HEK293T (cell line): ENCODE measurements at regions not wholly inside any gene's neighbourhood (a gene's known extent, or its start where the extent isn't known, plus 50 kb on each side); places are given as distances from the start of the nearest gene placed in this dataset.

ENCODE experiments used
- CTCF ChIA-PET: fragments of 350-600 bp; formaldehyde crosslinking; extraction: SDS; loops from one replicate; lab custom pipeline; 2021; ENCODE audit warnings: antibody characterized with exemption, inconsistent platforms; lab: Yijun Ruan, JAX
- POLR2A ChIA-PET: fragments of 350-600 bp; formaldehyde crosslinking; extraction: SDS; loops from one replicate; lab custom pipeline; 2020; ENCODE audit warnings: antibody characterized with exemption, inconsistent platforms; lab: Yijun Ruan, JAX
- DNase-seq: peaks from one replicate; pipeline ENCODE4 v3.0.0; 2012; ENCODE audit warnings: mixed read lengths; ENCODE audit errors: extremely low spot score
- ARNT ChIP-seq: fragments of 450-650 bp; IDR thresholded peaks from 2 replicates; pipeline ENCODE4 v1.6.1; 2017; ENCODE audit warnings: mild to moderate bottlenecking
- BHLHE40 ChIP-seq: fragments of 450-650 bp; IDR thresholded peaks from 2 replicates; pipeline ENCODE4 v1.6.1; 2016; ENCODE audit warnings: mild to moderate bottlenecking, moderate library complexity, borderline replicate concordance
- CTBP1 ChIP-seq: fragments of 450-650 bp; IDR thresholded peaks from 2 replicates; pipeline ENCODE4 v1.6.1; 2016; ENCODE audit warnings: borderline replicate concordance
- ELF4 ChIP-seq: fragments of 450-650 bp; IDR thresholded peaks from 2 replicates; pipeline ENCODE4 v1.6.1; 2017; ENCODE audit warnings: antibody characterized with exemption
- FOXA1 ChIP-seq: fragments of 450-650 bp; IDR thresholded peaks from 2 replicates; pipeline ENCODE4 v1.6.1; 2016; ENCODE audit warnings: mild to moderate bottlenecking
- FOXK2 ChIP-seq: fragments of 450-650 bp; IDR thresholded peaks from 2 replicates; pipeline ENCODE4 v1.6.1; 2016; ENCODE audit warnings: mild to moderate bottlenecking
- FOXM1 ChIP-seq: fragments of 450-650 bp; IDR thresholded peaks from 2 replicates; pipeline ENCODE4 v1.6.1; 2017; ENCODE audit warnings: mild to moderate bottlenecking, borderline replicate concordance
- HDGF ChIP-seq: fragments of 450-650 bp; IDR thresholded peaks from 2 replicates; pipeline ENCODE4 v1.6.1; 2017; ENCODE audit warnings: antibody characterized with exemption, borderline replicate concordance
- L3MBTL2 ChIP-seq: fragments of 450-650 bp; conservative IDR thresholded peaks from 2 replicates; pipeline ENCODE4 v1.6.1; 2016; ENCODE audit warnings: mild to moderate bottlenecking
- LEF1 ChIP-seq: fragments of 450-650 bp; IDR thresholded peaks from 2 replicates; pipeline ENCODE4 v1.6.1; 2017; ENCODE audit warnings: mild to moderate bottlenecking, borderline replicate concordance
- NFRKB ChIP-seq: fragments of 450-650 bp; IDR thresholded peaks from 2 replicates; pipeline ENCODE4 v1.6.1; 2016; ENCODE audit warnings: mild to moderate bottlenecking, moderate library complexity
- PKNOX1 ChIP-seq: fragments of 450-650 bp; IDR thresholded peaks from 2 replicates; pipeline ENCODE4 v1.6.1; 2016
- SP1 ChIP-seq: fragments of 450-650 bp; IDR thresholded peaks from 2 replicates; pipeline ENCODE4 v1.6.1; 2017
- SUZ12 ChIP-seq: fragments of 450-650 bp; IDR thresholded peaks from 2 replicates; pipeline ENCODE4 v1.6.1; 2016; ENCODE audit warnings: mild to moderate bottlenecking
- TARDBP ChIP-seq: fragments of 450-650 bp; IDR thresholded peaks from 2 replicates; pipeline ENCODE4 v1.6.1; 2016
- ZNF384 ChIP-seq: fragments of 450-650 bp; IDR thresholded peaks from 2 replicates; pipeline ENCODE4 v1.6.1; 2016

- ChIA-PET POLR2A (no interaction called here), CTCF (no interaction called here)
- TF ChIP-seq PKNOX1: no peak
- TF ChIP-seq ZNF384: no peak
- TF ChIP-seq NFRKB: no peak
- TF ChIP-seq TARDBP: no peak
- no peak for TF ChIP-seq L3MBTL2
- TF ChIP-seq FOXA1: no peak
- TF ChIP-seq LEF1: no peak
- no peak for TF ChIP-seq FOXK2
- no peak for TF ChIP-seq ARNT
- TF ChIP-seq SUZ12: no peak
- TF ChIP-seq ELF4: no peak
- no peak for TF ChIP-seq CTBP1
- DNase-seq: no peak
Measured at GRCh38 chr9:89864257-89864656, 259.4 kb downstream of the GADD45G start.

DNA sequence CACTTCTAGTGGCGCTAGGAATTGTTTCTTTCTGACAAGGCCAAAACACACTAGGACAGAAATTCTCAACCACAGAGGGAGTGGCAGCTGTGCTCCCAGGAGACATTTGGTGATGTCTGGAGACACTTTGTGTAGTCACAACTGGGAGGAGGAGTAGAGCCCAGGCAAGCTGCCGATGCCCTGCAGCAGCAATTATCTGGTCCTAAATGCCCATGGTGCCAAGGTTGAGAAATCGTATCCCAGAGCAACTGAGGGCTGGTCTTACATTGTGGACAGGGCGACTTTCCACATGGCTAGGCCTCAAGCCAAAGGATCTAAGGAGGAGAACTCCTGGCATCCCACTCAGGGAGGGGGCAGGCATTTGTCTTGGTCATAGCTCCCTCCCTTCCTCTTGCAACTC, 259.9 kb downstream of the GADD45G start:
- CTCF ChIA-PET: no interaction called here
- POLR2A ChIA-PET: no interaction called here

DNA sequence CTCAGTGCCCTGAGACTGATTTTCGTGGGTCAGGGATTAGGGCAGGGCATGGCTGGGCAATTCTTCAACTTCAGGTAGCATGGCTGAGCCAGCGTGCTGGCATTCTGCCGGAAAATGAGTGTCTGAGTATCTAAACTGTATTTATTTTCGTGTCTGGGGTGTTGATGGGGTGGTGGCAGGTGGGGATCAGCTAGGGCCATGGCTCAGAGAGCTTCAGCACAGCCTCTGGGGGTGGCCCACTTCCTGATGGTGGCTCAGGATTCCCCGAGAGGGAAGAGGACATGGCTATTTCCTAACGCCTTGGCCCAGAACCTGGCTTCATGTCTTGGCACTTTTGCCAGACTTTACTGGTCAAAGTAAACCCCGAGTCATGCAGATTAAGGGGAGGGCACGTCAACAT, 260.5 kb downstream of the GADD45G start:
- POLR2A ChIA-PET: no interaction called here
- CTCF ChIA-PET: no interaction called here

More for the DNA sequence above, 259.9 kb downstream of the GADD45G start:
- DNase-seq: no peak
- TF ChIP-seq ARNT (no peak), FOXK2 (no peak), FOXA1 (no peak), BHLHE40 (no peak), L3MBTL2 (no peak), HDGF (no peak), FOXM1 (no peak), CTBP1 (no peak), ELF4 (no peak), LEF1 (no peak), ZNF384 (no peak), PKNOX1 (no peak), NFRKB (no peak), SP1 (no peak), TARDBP (no peak), SUZ12 (no peak)

GRCh38 chr9:89865981-89866380, 261.2 kb downstream of the GADD45G start:
- DNase-seq: no peak
- ChIA-PET CTCF (interaction anchor here (0.7 kb wide), 1 partner anchor 229 kb away, joined by 4 read pairs; no protein-coding TSS in a partner anchor), POLR2A (no interaction called here)
- TF ChIP-seq CTBP1 (no peak), L3MBTL2 (no peak), ARNT (no peak), LEF1 (no peak), ZNF384 (no peak), NFRKB (no peak), FOXM1 (no peak), HDGF (no peak), ELF4 (no peak), SUZ12 (no peak), SP1 (no peak), FOXK2 (no peak), PKNOX1 (no peak), BHLHE40 (no peak), FOXA1 (no peak)

More for the DNA sequence above, 260.5 kb downstream of the GADD45G start:
- DNase-seq: no peak
- no peak for TF ChIP-seq HDGF
- no peak for TF ChIP-seq SUZ12
- TF ChIP-seq PKNOX1: no peak
- TF ChIP-seq ELF4: no peak
- TF ChIP-seq FOXK2: no peak
- no peak for TF ChIP-seq TARDBP
- TF ChIP-seq NFRKB: no peak

GRCh38 chr9:89866701-89867100, 261.9 kb downstream of the GADD45G start:
- TF ChIP-seq LEF1 (no peak), TARDBP (no peak), SUZ12 (no peak), FOXA1 (no peak), NFRKB (no peak), FOXM1 (no peak), ELF4 (no peak), HDGF (no peak), ZNF384 (no peak), SP1 (no peak), BHLHE40 (no peak), ARNT (no peak), CTBP1 (no peak)
- DNase-seq: no peak
- CTCF ChIA-PET: interaction anchor here (0.6 kb wide), 1 partner anchor 205 kb away, joined by 3 read pairs; no protein-coding TSS in a partner anchor
- POLR2A ChIA-PET: no interaction called here

DNA sequence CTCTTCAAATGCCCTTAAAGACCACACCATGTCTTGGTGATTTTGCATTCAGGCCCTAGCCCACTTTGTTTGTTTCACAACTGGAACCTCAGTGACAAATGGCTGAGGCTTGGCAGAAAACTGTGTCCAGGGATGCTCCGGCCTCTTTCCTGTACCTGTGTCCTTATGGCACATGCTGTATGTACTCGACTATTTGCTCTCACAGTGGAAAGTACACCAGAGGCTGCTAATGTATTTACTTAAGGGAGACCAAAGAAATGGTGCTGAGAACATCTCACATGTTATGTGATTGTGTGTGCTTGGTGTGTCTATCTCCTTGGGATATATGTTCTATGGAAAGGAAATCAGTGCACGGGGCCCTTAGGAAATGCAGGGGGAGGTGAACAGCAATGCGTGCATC, 263.3 kb downstream of the GADD45G start:
- ChIA-PET CTCF (no interaction called here), POLR2A (no interaction called here)
- TF ChIP-seq PKNOX1 (no peak), CTBP1 (no peak), ELF4 (no peak), HDGF (no peak), SP1 (no peak), L3MBTL2 (no peak), TARDBP (no peak), ARNT (no peak), BHLHE40 (no peak), FOXM1 (no peak)
- no peak for DNase-seq
